ENCODE measurements at regions not wholly inside any gene's neighbourhood (a gene's known extent, or its start where the extent isn't known, plus 50 kb on each side); places are given as distances from the start of the nearest gene placed in this dataset.

DNA sequence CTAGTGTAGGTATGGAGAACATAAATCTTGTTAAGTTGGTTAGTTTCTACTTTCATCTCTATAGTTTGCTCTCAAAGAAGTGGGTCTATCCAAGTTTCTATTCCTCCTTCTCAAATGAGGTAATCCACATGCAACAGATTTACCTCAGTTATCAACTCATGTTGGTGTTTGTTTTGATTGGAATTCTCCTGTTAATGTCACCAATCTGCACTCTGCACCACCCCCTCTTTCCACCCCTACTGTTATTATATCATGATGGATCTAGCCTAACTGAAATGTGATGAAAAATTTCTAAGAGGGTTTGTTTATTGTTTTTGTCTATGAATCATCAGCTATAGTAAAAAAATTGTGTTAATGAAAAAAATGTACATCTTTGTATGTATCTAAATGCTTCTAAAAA is 66.1 kb downstream of the AGTR2 start:
- Mint-ChIP-seq H3K36me3 (no peaks in the 10 kb centered on the region), H3K4me3 (no peak overlapping the region)

DNA sequence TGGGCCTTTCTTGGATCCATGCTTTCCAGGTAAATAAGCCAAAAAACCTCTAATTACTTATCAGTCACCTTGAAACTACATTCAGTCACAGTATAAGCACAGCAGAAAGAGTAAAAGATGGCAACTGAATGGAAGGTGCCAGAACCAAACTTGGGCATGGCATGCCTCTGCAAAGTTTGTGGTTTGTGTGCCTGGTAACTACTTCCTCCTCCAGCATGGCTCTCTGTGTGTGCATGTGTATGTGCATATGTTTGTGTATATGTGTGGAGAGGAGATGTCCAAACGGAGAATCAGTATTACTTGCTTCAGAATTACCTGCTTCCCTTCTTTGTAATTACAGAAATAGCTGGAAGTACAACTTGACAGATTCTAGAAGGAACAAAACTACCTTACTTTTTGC is 67.5 kb downstream of the AGTR2 start:
- no peaks in the 10 kb centered on the region for H3K36me3 ChIP-seq
- DNase-seq (ENCODE audit: low spot score): no peak
- peaks cover 3% of the 10 kb centered on the region for H3K9me3 ChIP-seq (ENCODE audit: low read depth)
- H3K4me3 Mint-ChIP-seq: no peak overlapping the region
- no peaks in the 10 kb centered on the region for H4K20me1 ChIP-seq (ENCODE audit: low read depth)
- H3K27me3 ChIP-seq: no peaks in the 10 kb centered on the region
- H3K27ac ChIP-seq: no peak overlapping the region
- no peak overlapping the region for H3K9ac ChIP-seq
- no peaks in the 10 kb centered on the region for H3K27me3 Mint-ChIP-seq (ENCODE audit: insufficient read depth, low read depth)
- H3F3A ChIP-seq (ENCODE audit: low read depth): no peaks in the 10 kb centered on the region
- H3K4me1 ChIP-seq: no peaks in the 10 kb centered on the region
- H3K36me3 Mint-ChIP-seq: no peaks in the 10 kb centered on the region
- no peak overlapping the region for H3K4me2 ChIP-seq
- TF ChIP-seq EZH2phosphoT487 (IDR thresholded peaks at IDR 0.05) (no peak), EZH2 (IDR thresholded peaks at IDR 0.05) (no peak)
- TF ChIP-seq, protein P1, sequence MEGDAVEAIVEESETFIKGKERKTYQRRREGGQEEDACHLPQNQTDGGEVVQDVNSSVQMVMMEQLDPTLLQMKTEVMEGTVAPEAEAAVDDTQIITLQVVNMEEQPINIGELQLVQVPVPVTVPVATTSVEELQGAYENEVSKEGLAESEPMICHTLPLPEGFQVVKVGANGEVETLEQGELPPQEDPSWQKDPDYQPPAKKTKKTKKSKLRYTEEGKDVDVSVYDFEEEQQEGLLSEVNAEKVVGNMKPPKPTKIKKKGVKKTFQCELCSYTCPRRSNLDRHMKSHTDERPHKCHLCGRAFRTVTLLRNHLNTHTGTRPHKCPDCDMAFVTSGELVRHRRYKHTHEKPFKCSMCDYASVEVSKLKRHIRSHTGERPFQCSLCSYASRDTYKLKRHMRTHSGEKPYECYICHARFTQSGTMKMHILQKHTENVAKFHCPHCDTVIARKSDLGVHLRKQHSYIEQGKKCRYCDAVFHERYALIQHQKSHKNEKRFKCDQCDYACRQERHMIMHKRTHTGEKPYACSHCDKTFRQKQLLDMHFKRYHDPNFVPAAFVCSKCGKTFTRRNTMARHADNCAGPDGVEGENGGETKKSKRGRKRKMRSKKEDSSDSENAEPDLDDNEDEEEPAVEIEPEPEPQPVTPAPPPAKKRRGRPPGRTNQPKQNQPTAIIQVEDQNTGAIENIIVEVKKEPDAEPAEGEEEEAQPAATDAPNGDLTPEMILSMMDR (IDR thresholded peaks at IDR 0.05): no peak
- no peaks in the 10 kb centered on the region for H3K79me2 ChIP-seq (ENCODE audit: low read depth)
- no peak overlapping the region for H3K4me3 ChIP-seq
- H2AFZ ChIP-seq (replicated peaks): no peak overlapping the region
- H3K27ac Mint-ChIP-seq: no peak overlapping the region
- H3K9me3 Mint-ChIP-seq: no peaks in the 10 kb centered on the region
- no peaks in the 10 kb centered on the region for H3K4me1 Mint-ChIP-seq

More for the DNA sequence above, 66.1 kb downstream of the AGTR2 start:
- H3K27ac Mint-ChIP-seq: no peak overlapping the region
- Histone ChIP-seq H3K36me3 (no peaks in the 10 kb centered on the region), H3K27ac (no peak overlapping the region), H3K27me3 (no peaks in the 10 kb centered on the region), H3K79me2 (ENCODE audit: low read depth) (no peaks in the 10 kb centered on the region), H3K9me3 (ENCODE audit: low read depth) (peaks cover 3% of the 10 kb centered on the region), H2AFZ (replicated peaks) (no peak overlapping the region), H3K4me3 (no peak overlapping the region), H3K4me2 (no peak overlapping the region), H4K20me1 (ENCODE audit: low read depth) (no peaks in the 10 kb centered on the region), H3K4me1 (no peaks in the 10 kb centered on the region), H3K9ac (no peak overlapping the region), H3F3A (ENCODE audit: low read depth) (no peaks in the 10 kb centered on the region)
- H3K27me3 Mint-ChIP-seq (ENCODE audit: insufficient read depth, low read depth): no peaks in the 10 kb centered on the region
- TF ChIP-seq EZH2 (IDR thresholded peaks at IDR 0.05) (no peak), EZH2phosphoT487 (IDR thresholded peaks at IDR 0.05) (no peak)
- no peaks in the 10 kb centered on the region for H3K4me1 Mint-ChIP-seq
- H3K9me3 Mint-ChIP-seq: no peaks in the 10 kb centered on the region
- no peak for DNase-seq (ENCODE audit: low spot score)

DNA sequence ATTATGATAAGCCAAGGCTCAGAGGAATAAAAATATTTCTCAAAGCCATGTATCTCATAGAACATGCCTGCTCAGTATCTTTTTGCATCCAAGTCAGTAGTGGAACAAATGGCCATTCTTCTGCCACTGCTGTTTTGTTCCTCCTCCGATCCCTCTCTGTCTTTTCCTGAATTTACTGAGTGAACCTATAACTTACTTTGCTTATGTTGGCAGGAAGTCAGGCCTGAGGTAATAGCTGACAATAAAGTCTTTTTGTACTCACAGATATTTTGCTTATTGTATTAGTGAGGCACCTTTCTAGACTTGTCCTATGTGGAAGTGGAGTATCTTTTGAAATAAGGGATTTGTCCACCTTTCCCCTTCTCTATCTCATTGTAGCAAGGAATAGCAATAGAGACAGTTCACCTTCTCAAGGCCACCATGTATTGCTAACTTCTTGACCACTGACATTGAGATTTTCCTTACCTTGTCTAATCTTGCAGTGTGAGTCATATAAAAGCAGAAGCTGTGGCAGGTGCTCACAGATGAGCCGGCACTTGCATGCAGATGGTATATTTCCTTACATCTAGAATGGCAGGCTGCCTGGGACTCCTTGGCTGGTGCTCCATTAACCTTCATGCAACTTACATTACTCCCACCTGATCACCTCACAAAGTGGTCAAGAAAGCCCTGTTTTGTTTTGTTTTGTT is 68.2 kb downstream of the AGTR2 start:
- Mint-ChIP-seq H3K27ac (no peak overlapping the region), H3K4me3 (no peak overlapping the region), H3K27me3 (ENCODE audit: insufficient read depth, low read depth) (no peaks in the 10 kb centered on the region), H3K9me3 (no peaks in the 10 kb centered on the region), H3K36me3 (no peaks in the 10 kb centered on the region), H3K4me1 (no peaks in the 10 kb centered on the region)
- Histone ChIP-seq H3K4me3 (no peak overlapping the region), H3K27ac (no peak overlapping the region), H3K27me3 (no peaks in the 10 kb centered on the region), H3K9me3 (ENCODE audit: low read depth) (peaks cover 3% of the 10 kb centered on the region), H3K4me2 (no peak overlapping the region), H3K36me3 (no peaks in the 10 kb centered on the region), H3K9ac (no peak overlapping the region), H2AFZ (replicated peaks) (no peak overlapping the region), H3K4me1 (no peaks in the 10 kb centered on the region), H3K79me2 (ENCODE audit: low read depth) (no peaks in the 10 kb centered on the region), H4K20me1 (ENCODE audit: low read depth) (no peaks in the 10 kb centered on the region), H3F3A (ENCODE audit: low read depth) (no peaks in the 10 kb centered on the region)
- no peak for DNase-seq (ENCODE audit: low spot score)
- no peak for TF ChIP-seq EZH2phosphoT487 (IDR thresholded peaks at IDR 0.05)
- TF ChIP-seq EZH2 (IDR thresholded peaks at IDR 0.05): no peak
- TF ChIP-seq, protein P1 (IDR thresholded peaks at IDR 0.05): no peak
